OCI-LY3 (cell line): ENCODE measurements at regions not wholly inside any gene's neighbourhood (a gene's known extent, or its start where the extent isn't known, plus 50 kb on each side); places are given as distances from the start of the nearest gene placed in this dataset.

Source experiments
- H2AFZ ChIP-seq: fragments of 200-600, 300-600 bp; shearing (Covaris generic); 2 replicates; pipeline ENCODE4 v1.6.0; 2014; ENCODE audit warnings: antibody characterized with exemption, low read depth, low read length
- H3K27ac ChIP-seq: fragments of 200-600, 300-600 bp; sonication (generic); 2 replicates; pipeline ENCODE4 v1.5.1; 2014; ENCODE audit warnings: mild to moderate bottlenecking, low read length, moderate library complexity, mixed read lengths
- H3K27me3 ChIP-seq: fragments of 200-600, 300-600 bp; sonication (generic); 2 replicates; pipeline ENCODE4 v1.6.1; 2014; ENCODE audit warnings: low read depth, low read length, mixed read lengths
- H3K36me3 ChIP-seq: fragments of 200-600, 300-600 bp; sonication (generic); replicated peaks from 2 replicates; pipeline ENCODE3; 2014; ENCODE audit warnings: low read depth, low read length, mixed read lengths
- H3K4me1 ChIP-seq: fragments of 300-600, 200-600 bp; sonication (generic); 2 replicates; pipeline ENCODE4 v1.6.1; 2014; ENCODE audit warnings: low read length, mixed read lengths
- H3K4me2 ChIP-seq: fragments of 200-600, 300-600 bp; sonication (generic); 2 replicates; pipeline ENCODE4 v1.6.1; 2014; ENCODE audit warnings: low read length, mixed read lengths
- H3K4me3 ChIP-seq: fragments of 300-600, 200-600 bp; sonication (generic); 2 replicates; pipeline ENCODE4 v1.5.1; 2014; ENCODE audit warnings: antibody characterized with exemption, mild to moderate bottlenecking, low read length, moderate library complexity
- H3K79me2 ChIP-seq: fragments of 300-600, 200-600 bp; shearing (Covaris generic); 2 replicates; pipeline ENCODE4 v1.6.1; 2014; ENCODE audit warnings: mild to moderate bottlenecking, low read length, mixed read lengths
- H3K9ac ChIP-seq: fragments of 300-600, 200-600 bp; shearing (Covaris generic); 2 replicates; pipeline ENCODE4 v1.6.0; 2014; ENCODE audit warnings: mild to moderate bottlenecking, low read length, moderate library complexity
- H3K9me3 ChIP-seq: fragments of 200-600, 300-600 bp; shearing (Covaris generic); 2 replicates; pipeline ENCODE4 v1.6.1; 2014; ENCODE audit warnings: low read length, mixed read lengths; ENCODE audit not compliant: insufficient read depth
- H4K20me1 ChIP-seq: fragments of 200-600, 300-600 bp; sonication (generic); 2 replicates; pipeline ENCODE4 v1.6.1; 2016; ENCODE audit warnings: low read length, mixed read lengths; ENCODE audit not compliant: insufficient read depth
- CTCF ChIP-seq: fragments of 200-600, 300-600 bp; sonication (generic); IDR thresholded peaks from 2 replicates; pipeline ENCODE4 v1.5.1; 2014; ENCODE audit warnings: antibody characterized with exemption, low read length, low read depth
- EZH2phosphoT487 ChIP-seq: fragments of 200-600 bp; shearing (Covaris generic); IDR thresholded peaks from 2 replicates; pipeline ENCODE4 v1.6.1; 2018; ENCODE audit warnings: antibody characterized with exemption, mixed run types, low read depth

- Histone ChIP-seq H3K9me3 (no peaks in the 10 kb centered on the region), H3K9ac (no peak overlapping the region)
- TF ChIP-seq EZH2phosphoT487 (no peak), CTCF (no peak)
Observed at GRCh38 chr15:45884289-45884688, 249.5 kb downstream of the SQOR start.

GRCh38 chr15:45884755-45885445 is 250.1 kb downstream of the SQOR start:
- no peaks in the 10 kb centered on the region for H3K27me3 ChIP-seq
- H3K4me2 ChIP-seq = no peak overlapping the region
- H3K27ac ChIP-seq = no peak overlapping the region
- H3K4me3 ChIP-seq = no peak overlapping the region
- no peaks in the 10 kb centered on the region for H4K20me1 ChIP-seq
- H2AFZ ChIP-seq = no peak overlapping the region
- H3K36me3 ChIP-seq = no peaks in the 10 kb centered on the region
- H3K79me2 ChIP-seq = no peaks in the 10 kb centered on the region
- no peaks in the 10 kb centered on the region for H3K4me1 ChIP-seq
- no peak for TF ChIP-seq CTCF
- no peak for TF ChIP-seq EZH2phosphoT487
- no peak overlapping the region for H3K9ac ChIP-seq
- H3K9me3 ChIP-seq = no peaks in the 10 kb centered on the region

More at GRCh38 chr15:45884289-45884688, 249.5 kb downstream of the SQOR start:
- Histone ChIP-seq H3K79me2 (no peaks in the 10 kb centered on the region), H3K4me3 (no peak overlapping the region), H4K20me1 (no peaks in the 10 kb centered on the region), H3K27ac (no peak overlapping the region), H3K4me2 (no peak overlapping the region), H3K36me3 (no peaks in the 10 kb centered on the region), H2AFZ (no peak overlapping the region), H3K4me1 (no peaks in the 10 kb centered on the region), H3K27me3 (no peaks in the 10 kb centered on the region)

- no peak overlapping the region for H3K27ac ChIP-seq
- H3K36me3 ChIP-seq = no peaks in the 10 kb centered on the region
- H3K9ac ChIP-seq = no peak overlapping the region
- H2AFZ ChIP-seq = no peak overlapping the region
- H3K79me2 ChIP-seq = no peaks in the 10 kb centered on the region
- no peaks in the 10 kb centered on the region for H3K4me1 ChIP-seq
- H3K9me3 ChIP-seq = no peaks in the 10 kb centered on the region
- no peak for TF ChIP-seq CTCF
- TF ChIP-seq EZH2phosphoT487 = no peak
- no peaks in the 10 kb centered on the region for H3K27me3 ChIP-seq
- H3K4me2 ChIP-seq = no peak overlapping the region
- H4K20me1 ChIP-seq = no peaks in the 10 kb centered on the region
- no peak overlapping the region for H3K4me3 ChIP-seq
Observed at GRCh38 chr15:45885801-45886200, 251.0 kb downstream of the SQOR start.

- H3K4me3 ChIP-seq = no peak overlapping the region
- H2AFZ ChIP-seq = no peak overlapping the region
- H3K9me3 ChIP-seq = no peaks in the 10 kb centered on the region
- no peaks in the 10 kb centered on the region for H3K36me3 ChIP-seq
- no peak overlapping the region for H3K27ac ChIP-seq
- no peak overlapping the region for H3K9ac ChIP-seq
- H3K79me2 ChIP-seq = no peaks in the 10 kb centered on the region
- no peaks in the 10 kb centered on the region for H3K27me3 ChIP-seq
- H4K20me1 ChIP-seq = no peaks in the 10 kb centered on the region
- no peaks in the 10 kb centered on the region for H3K4me1 ChIP-seq
- TF ChIP-seq EZH2phosphoT487 (no peak), CTCF (no peak)
- no peak overlapping the region for H3K4me2 ChIP-seq
Observed at GRCh38 chr15:45891766-45892165, 256.9 kb downstream of the SQOR start.
